Activated T-cell treated with anti-CD3 and anti-CD28 coated beads, Interleukin-2, amount 50 U/mL, for 72 hours (primary cell): ENCODE measurements at regions not wholly inside any gene's neighbourhood (a gene's known extent, or its start where the extent isn't known, plus 50 kb on each side); places are given as distances from the start of the nearest gene placed in this dataset.

Experiments used
- ATAC-seq, 2 donors: fragments of 150-1000 bp; cut with Tn5 transposase; replicated peaks in 1 of 2; 2 replicates each; pipeline ENCODE4 v1.10.0; 2021; ENCODE audit warnings: moderate library complexity in 2 of 2, mild to moderate bottlenecking in 1 of 2
- DNase-seq, 2 donors: peaks; one replicate each; pipeline ENCODE4 v3.0.0; 2021 to 2022; ENCODE audit warnings: mixed read lengths in 1 of 2
- H3K27ac Mint-ChIP-seq: one replicate; pipeline ENCODE4 v1.8.0; 2022; ENCODE audit warnings: mild to moderate bottlenecking, moderate library complexity, mixed read lengths
- H3K27me3 Mint-ChIP-seq: one replicate; pipeline ENCODE4 v1.8.0; 2022; ENCODE audit warnings: low read depth, mixed read lengths
- H3K36me3 Mint-ChIP-seq, 2 donors: one replicate each; pipeline ENCODE4 v1.8.0; 2022; ENCODE audit warnings: mixed read lengths in 2 of 2, mild to moderate bottlenecking in 1 of 2; ENCODE audit not compliant: insufficient read depth in 2 of 2
- H3K4me1 Mint-ChIP-seq: one replicate; pipeline ENCODE4 v1.8.0; 2022; ENCODE audit warnings: low read depth, mixed read lengths
- H3K4me3 Mint-ChIP-seq, 2 donors: one replicate each; pipeline ENCODE4 v1.8.0; 2022; ENCODE audit warnings: mild to moderate bottlenecking in 2 of 2, mixed read lengths in 2 of 2, moderate library complexity in 2 of 2
- H3K9me3 Mint-ChIP-seq, 2 donors: one replicate each; pipeline ENCODE4 v1.8.0; 2022; ENCODE audit warnings: mixed read lengths in 2 of 2

GRCh38 chr5:24391816-24392215, 253.0 kb downstream of the CDH10 start:
- no peak for ATAC-seq
- Mint-ChIP-seq H3K27me3 (no peaks in the 10 kb centered on the region), H3K4me1 (no peaks in the 10 kb centered on the region), H3K9me3 (peaks cover 4 to 6% of the 10 kb centered on the region in 2 donors), H3K27ac (no peak overlapping the region), H3K4me3 (no peak overlapping the region), H3K36me3 (no peaks in the 10 kb centered on the region)
- DNase-seq = no peak

GRCh38 chr5:24397601-24398000, 247.2 kb downstream of the CDH10 start:
- peaks cover 12 to 21% of the 10 kb centered on the region in 2 donors for H3K9me3 Mint-ChIP-seq
- H3K4me1 Mint-ChIP-seq = no peaks in the 10 kb centered on the region
- H3K4me3 Mint-ChIP-seq = no peak overlapping the region
- no peak overlapping the region for H3K27ac Mint-ChIP-seq
- ATAC-seq (no peak), DNase-seq (no peak)
- peaks cover 0 to 1% of the 10 kb centered on the region in 2 donors for H3K36me3 Mint-ChIP-seq
- H3K27me3 Mint-ChIP-seq = no peaks in the 10 kb centered on the region

GRCh38 chr5:24401773-24402172, 243.0 kb downstream of the CDH10 start:
- Mint-ChIP-seq H3K9me3 (peaks cover 13 to 20% of the 10 kb centered on the region in 2 donors), H3K27ac (no peak overlapping the region), H3K36me3 (peaks cover 0 to 1% of the 10 kb centered on the region in 2 donors), H3K4me1 (no peaks in the 10 kb centered on the region), H3K4me3 (no peak overlapping the region), H3K27me3 (no peaks in the 10 kb centered on the region)
- ATAC-seq = no peak
- no peak for DNase-seq

- Mint-ChIP-seq H3K27me3 (no peaks in the 10 kb centered on the region), H3K4me3 (no peak overlapping the region), H3K27ac (no peak overlapping the region), H3K9me3 (peaks cover 5 to 6% of the 10 kb centered on the region in 2 donors), H3K36me3 (no peaks in the 10 kb centered on the region), H3K4me1 (no peaks in the 10 kb centered on the region)
- ATAC-seq (no peak), DNase-seq (no peak)
These were observed 237.3 kb downstream of the CDH10 start for GRCh38 chr5:24407466-24407865.

GRCh38 chr5:24428345-24428744, 216.4 kb downstream of the CDH10 start:
- H3K27me3 Mint-ChIP-seq = no peaks in the 10 kb centered on the region
- peaks cover 4 to 7% of the 10 kb centered on the region in 2 donors for H3K9me3 Mint-ChIP-seq
- no peak for DNase-seq
- H3K27ac Mint-ChIP-seq = no peak overlapping the region
- no peak overlapping the region for H3K4me3 Mint-ChIP-seq
- no peaks in the 10 kb centered on the region for H3K4me1 Mint-ChIP-seq
- ATAC-seq = no peak
- no peaks in the 10 kb centered on the region for H3K36me3 Mint-ChIP-seq

GRCh38 chr5:24433555-24433954, 211.2 kb downstream of the CDH10 start:
- H3K27me3 Mint-ChIP-seq = no peaks in the 10 kb centered on the region
- no peaks in the 10 kb centered on the region for H3K4me1 Mint-ChIP-seq
- no peaks in the 10 kb centered on the region for H3K36me3 Mint-ChIP-seq
- peaks cover 5 to 7% of the 10 kb centered on the region in 2 donors for H3K9me3 Mint-ChIP-seq
- DNase-seq = no peak
- H3K4me3 Mint-ChIP-seq = no peak overlapping the region
- no peak for ATAC-seq
- H3K27ac Mint-ChIP-seq = no peak overlapping the region
